ENCODE measurements at regions not wholly inside any gene's neighbourhood (a gene's known extent, or its start where the extent isn't known, plus 50 kb on each side); places are given as distances from the start of the nearest gene placed in this dataset.

GRCh38 chr18:78208461-78208860 lies 771.2 kb upstream of the SALL3 start:
- no peak for TF ChIP-seq CTCF (IDR thresholded peaks at IDR 0.05; ENCODE audit: low read depth, low read length)
- no peak overlapping the region for H3K4me3 ChIP-seq (ENCODE audit: low read depth, low read length)
- H3K27me3 ChIP-seq = no peaks in the 10 kb centered on the region

GRCh38 chr18:78213361-78213994 lies 766.1 kb upstream of the SALL3 start:
- no peaks in the 10 kb centered on the region for H3K9me3 ChIP-seq
- no peak overlapping the region for H3K4me3 ChIP-seq (ENCODE audit: low read depth, low read length)
- no peak for TF ChIP-seq CTCF (IDR thresholded peaks at IDR 0.05; ENCODE audit: low read depth, low read length)
- H3K27me3 ChIP-seq = no peaks in the 10 kb centered on the region
- no peak for DNase-seq
- H3K4me1 ChIP-seq = no peaks in the 10 kb centered on the region
- H3K36me3 ChIP-seq = no peaks in the 10 kb centered on the region

More at GRCh38 chr18:78208461-78208860, 771.2 kb upstream of the SALL3 start:
- Histone ChIP-seq H3K9me3 (no peaks in the 10 kb centered on the region), H3K36me3 (no peaks in the 10 kb centered on the region), H3K4me1 (no peaks in the 10 kb centered on the region)
- no peak for DNase-seq

GRCh38 chr18:78221496-78221895 lies 758.1 kb upstream of the SALL3 start:
- no peaks in the 10 kb centered on the region for H3K36me3 ChIP-seq
- no peaks in the 10 kb centered on the region for H3K27me3 ChIP-seq
- DNase-seq = no peak
- no peak overlapping the region for H3K4me3 ChIP-seq (ENCODE audit: low read depth, low read length)
- TF ChIP-seq CTCF (IDR thresholded peaks at IDR 0.05; ENCODE audit: low read depth, low read length) = no peak
- H3K4me1 ChIP-seq = no peaks in the 10 kb centered on the region
- H3K9me3 ChIP-seq = no peaks in the 10 kb centered on the region

GRCh38 chr18:78228974-78229373 lies 750.6 kb upstream of the SALL3 start:
- DNase-seq = no peak
- Histone ChIP-seq H3K36me3 (no peaks in the 10 kb centered on the region), H3K27me3 (no peaks in the 10 kb centered on the region), H3K9me3 (no peaks in the 10 kb centered on the region), H3K4me1 (no peaks in the 10 kb centered on the region), H3K4me3 (ENCODE audit: low read depth, low read length) (no peak overlapping the region)
- no peak for TF ChIP-seq CTCF (IDR thresholded peaks at IDR 0.05; ENCODE audit: low read depth, low read length)

GRCh38 chr18:78230911-78231310 lies 748.7 kb upstream of the SALL3 start:
- TF ChIP-seq CTCF (IDR thresholded peaks at IDR 0.05; ENCODE audit: low read depth, low read length) = no peak
- DNase-seq = no peak

GRCh38 chr18:78232196-78232595 lies 747.4 kb upstream of the SALL3 start:
- H3K36me3 ChIP-seq = no peaks in the 10 kb centered on the region
- no peaks in the 10 kb centered on the region for H3K27me3 ChIP-seq
- no peak for TF ChIP-seq CTCF (IDR thresholded peaks at IDR 0.05; ENCODE audit: low read depth, low read length)
- H3K4me3 ChIP-seq (ENCODE audit: low read depth, low read length) = no peak overlapping the region
- H3K9me3 ChIP-seq = no peaks in the 10 kb centered on the region
- no peak for DNase-seq
- no peaks in the 10 kb centered on the region for H3K4me1 ChIP-seq

More at GRCh38 chr18:78230911-78231310, 748.7 kb upstream of the SALL3 start:
- no peak overlapping the region for H3K4me3 ChIP-seq (ENCODE audit: low read depth, low read length)
- H3K36me3 ChIP-seq = no peaks in the 10 kb centered on the region
- no peaks in the 10 kb centered on the region for H3K9me3 ChIP-seq
- no peaks in the 10 kb centered on the region for H3K27me3 ChIP-seq
- H3K4me1 ChIP-seq = no peaks in the 10 kb centered on the region

Data from BE2C (cell line).